Epithelial cell of prostate (primary cell): ENCODE measurements at regions not wholly inside any gene's neighbourhood (a gene's known extent, or its start where the extent isn't known, plus 50 kb on each side); places are given as distances from the start of the nearest gene placed in this dataset.
A peak's percentile ranks its signal among the peaks of the same experiment; 100 is the strongest.
"Not testable (repeated sequence)": the region's sequence is repeated elsewhere in the genome, so short reads cannot be mapped to it uniquely, and the experiment has no call there.

ENCODE experiments used
- DNase-seq: peaks from one replicate; pipeline ENCODE4 v3.0.0-alpha.2; 2011; ENCODE audit warnings: low read depth, low spot score
- H3K27ac ChIP-seq: fragments of 450-650 bp; 2 replicates; pipeline ENCODE4 v1.5.1; 2017; ENCODE audit warnings: mild to moderate bottlenecking

GRCh38 chr2:56590611-56591010 is 406.8 kb downstream of the CCDC85A start:
- DNase-seq: no peak
- H3K27ac ChIP-seq: no peak overlapping the region

GRCh38 chr2:56606086-56606485 is 422.3 kb downstream of the CCDC85A start:
- H3K27ac ChIP-seq, DNase-seq: not testable (repeated sequence)

DNA sequence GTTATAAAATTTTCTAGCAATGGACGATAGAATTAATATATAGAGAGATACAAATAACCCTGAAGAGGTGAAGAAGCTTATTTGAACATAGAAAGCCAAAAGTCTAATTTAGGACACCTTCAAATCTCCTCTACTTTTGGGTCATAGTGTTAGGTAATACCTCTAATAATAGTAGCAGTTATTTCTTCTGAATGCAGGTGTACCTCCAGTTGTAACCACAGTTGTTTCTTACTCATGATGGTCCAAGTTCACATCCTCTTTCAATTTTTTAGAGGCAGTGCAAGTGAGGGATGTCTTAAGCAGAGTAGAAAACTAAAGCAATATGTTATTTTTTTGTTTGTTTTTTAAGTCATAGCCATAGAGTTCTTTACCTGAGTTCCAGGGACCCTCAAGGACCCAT is 429.5 kb downstream of the CCDC85A start:
- DNase-seq: no peak
- no peak overlapping the region for H3K27ac ChIP-seq

DNA sequence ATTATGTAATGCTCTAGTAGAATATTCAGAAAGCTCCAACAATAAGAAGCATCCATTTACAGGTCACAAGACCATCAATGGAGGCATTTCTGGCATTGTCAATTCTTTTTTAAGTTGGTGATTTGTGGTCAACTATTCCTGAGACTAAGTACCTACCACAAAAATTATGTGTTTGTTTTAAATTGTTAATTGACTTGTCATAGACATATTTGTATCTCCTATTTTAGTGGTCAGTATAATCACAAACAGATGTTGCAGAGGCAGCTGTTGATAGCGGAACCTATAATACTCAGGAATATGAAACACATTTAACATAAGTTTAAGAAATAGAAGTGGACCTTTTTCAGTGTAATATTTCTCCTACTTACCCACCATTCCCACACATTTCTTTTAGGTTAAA is 430.1 kb downstream of the CCDC85A start:
- DNase-seq: no peak
- no peak overlapping the region for H3K27ac ChIP-seq

- H3K27ac ChIP-seq: no peak overlapping the region
Observed at GRCh38 chr2:56615760-56616159, 432.0 kb downstream of the CCDC85A start.

DNA sequence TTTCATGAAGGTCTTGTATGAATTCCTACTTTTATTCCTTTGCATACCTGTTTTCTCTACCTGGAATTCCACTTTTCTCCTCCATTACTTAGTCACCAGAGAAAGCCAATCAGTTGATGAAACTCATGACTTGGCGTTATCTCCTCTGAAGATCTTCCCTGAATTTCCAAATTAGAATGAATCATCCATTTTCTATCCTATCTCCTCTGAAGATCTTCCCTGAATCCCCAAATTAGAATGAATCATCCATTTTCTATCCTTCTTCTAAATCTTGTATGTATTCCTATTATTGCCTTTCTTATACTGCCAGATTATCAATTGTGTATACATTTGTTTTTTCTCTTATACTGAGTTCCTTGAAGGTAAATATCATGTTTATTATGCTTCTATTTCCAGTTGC is 440.4 kb downstream of the CCDC85A start:
- DNase-seq: no peak
- no peak overlapping the region for H3K27ac ChIP-seq

More at GRCh38 chr2:56615760-56616159, 432.0 kb downstream of the CCDC85A start:
- no peak for DNase-seq

GRCh38 chr2:56626927-56627326 is 443.1 kb downstream of the CCDC85A start:
- DNase-seq: no peak
- no peak overlapping the region for H3K27ac ChIP-seq

DNA sequence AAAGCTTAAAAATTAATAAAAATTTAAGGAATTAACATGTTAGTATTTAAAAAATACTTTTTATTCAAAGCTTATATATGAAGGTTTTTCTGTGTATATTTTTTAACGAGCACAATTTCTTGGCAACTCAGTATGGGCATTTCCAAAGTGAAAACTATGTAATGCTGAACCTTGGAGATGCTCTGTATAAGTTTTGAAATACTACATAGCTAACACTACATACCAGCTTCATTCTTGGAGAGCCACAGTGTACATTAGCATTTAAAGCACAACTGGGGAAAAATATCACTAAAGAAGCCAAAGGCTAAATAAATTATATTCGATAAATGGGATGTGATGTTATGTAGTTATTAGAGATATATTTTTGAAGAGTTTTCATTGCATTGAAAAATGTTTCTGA is 446.5 kb downstream of the CCDC85A start:
- H3K27ac ChIP-seq: no peak overlapping the region
- DNase-seq: no peak

DNA sequence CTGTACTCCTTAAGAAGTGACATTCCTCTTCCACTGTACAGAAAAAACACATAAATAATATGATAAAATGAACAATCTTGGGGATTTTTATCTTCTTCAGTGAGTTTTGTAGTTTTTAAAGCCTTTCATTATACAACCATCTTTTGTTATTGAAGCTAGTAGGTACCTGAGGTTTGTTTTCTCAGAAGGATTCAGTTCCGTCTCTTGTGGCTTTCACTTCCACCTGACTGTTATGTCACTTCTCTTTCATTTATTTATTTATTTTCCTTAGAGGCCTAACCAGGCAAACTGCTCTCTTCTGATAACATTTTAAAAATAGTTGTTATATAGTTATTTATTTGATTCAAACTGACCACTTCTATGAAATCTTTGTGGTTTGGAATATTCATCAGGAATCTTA is 464.2 kb downstream of the CCDC85A start:
- no peak overlapping the region for H3K27ac ChIP-seq
- no peak for DNase-seq

GRCh38 chr2:56648802-56649201 is 465.0 kb downstream of the CCDC85A start:
- DNase-seq: no peak
- H3K27ac ChIP-seq: no peak overlapping the region

- DNase-seq: peak; percentile 26
- H3K27ac ChIP-seq: no peak overlapping the region
Observed at GRCh38 chr2:56654936-56655335, 471.1 kb downstream of the CCDC85A start.

GRCh38 chr2:56656826-56657225 is 473.0 kb downstream of the CCDC85A start:
- no peak overlapping the region for H3K27ac ChIP-seq
- no peak for DNase-seq

- no peak for DNase-seq
Observed at GRCh38 chr2:56666777-56667176, 483.0 kb downstream of the CCDC85A start.

DNA sequence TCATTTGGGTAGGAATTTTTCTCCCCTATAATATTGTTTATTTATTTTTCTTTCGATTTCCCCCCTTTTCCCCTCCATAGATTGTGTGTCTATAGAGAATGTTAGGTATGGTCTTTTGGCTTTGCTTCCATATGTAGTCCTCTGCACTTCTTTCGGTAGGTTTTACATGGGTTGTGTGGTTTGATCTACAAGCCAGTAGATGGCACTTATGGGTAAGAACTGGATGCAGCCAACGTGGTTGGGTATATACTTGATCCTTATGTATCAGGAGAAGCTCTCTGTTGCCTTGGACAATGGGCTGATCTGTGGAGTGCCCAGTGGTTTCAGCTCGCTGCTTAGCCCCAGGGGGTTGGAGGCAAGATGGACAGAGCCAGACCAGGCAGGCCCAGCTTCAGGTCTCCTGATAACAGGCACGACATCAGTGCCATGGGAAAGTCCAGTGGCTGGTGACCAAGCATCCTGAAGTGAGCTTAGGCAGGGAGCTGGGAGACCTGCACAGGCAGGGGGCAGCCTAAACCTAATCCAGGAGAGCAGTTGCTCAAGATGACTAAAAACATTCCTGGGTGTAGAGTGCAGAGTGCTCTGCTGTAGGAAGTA is 488.3 kb downstream of the CCDC85A start:
- H3K27ac ChIP-seq: no peak overlapping the region
- no peak for DNase-seq

More at GRCh38 chr2:56666777-56667176, 483.0 kb downstream of the CCDC85A start:
- no peak overlapping the region for H3K27ac ChIP-seq

DNA sequence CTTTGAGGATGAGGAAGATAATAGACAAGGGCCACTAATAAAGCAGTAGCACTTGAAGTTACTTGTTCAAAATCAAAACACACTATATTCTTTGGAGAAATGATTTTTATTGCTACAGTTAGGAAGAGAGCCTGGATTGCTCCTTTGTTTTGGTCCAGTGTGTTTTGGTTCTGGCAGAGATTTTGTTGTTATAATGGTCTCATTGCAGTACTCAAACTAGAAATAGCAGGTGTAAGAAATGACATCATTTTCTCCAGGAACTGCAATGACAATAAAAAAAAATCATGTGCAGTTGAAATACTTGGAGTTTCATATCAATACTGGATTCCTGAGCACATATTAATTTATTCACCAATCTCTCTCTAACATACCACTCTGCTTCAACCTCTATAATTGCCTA is 490.3 kb downstream of the CCDC85A start:
- no peak for DNase-seq
- no peak overlapping the region for H3K27ac ChIP-seq

GRCh38 chr2:56676966-56677365 is 493.2 kb downstream of the CCDC85A start:
- DNase-seq: no peak
- H3K27ac ChIP-seq: no peak overlapping the region

GRCh38 chr2:56680971-56681631 is 497.3 kb downstream of the CCDC85A start:
- H3K27ac ChIP-seq: no peak overlapping the region
- no peak for DNase-seq

- no peak for DNase-seq
- no peak overlapping the region for H3K27ac ChIP-seq
Observed at GRCh38 chr2:56681659-56682396, 498.0 kb downstream of the CCDC85A start.

DNA sequence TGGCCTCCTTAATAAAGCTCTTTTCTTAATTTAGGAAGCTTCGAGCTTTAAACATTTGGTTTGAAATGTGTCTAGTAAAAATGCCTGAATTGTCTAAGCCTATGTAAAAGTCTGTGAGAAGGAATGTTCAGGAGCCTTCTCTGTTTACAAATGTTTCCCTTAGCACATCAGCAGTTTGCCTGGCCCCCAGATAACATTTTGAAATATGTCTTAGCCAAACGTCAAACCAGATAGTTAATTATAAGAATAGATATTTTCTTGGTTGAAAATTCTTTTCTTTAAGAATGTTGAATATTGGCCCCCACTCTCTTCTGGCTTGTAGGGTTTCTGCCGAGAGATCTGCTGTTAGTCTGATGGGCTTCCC is 498.6 kb downstream of the CCDC85A start:
- DNase-seq: no peak
- no peak overlapping the region for H3K27ac ChIP-seq

- H3K27ac ChIP-seq: no peak overlapping the region
- DNase-seq: no peak
Observed at GRCh38 chr2:56684327-56684726, 500.5 kb downstream of the CCDC85A start.

GRCh38 chr2:56685205-56685604 is 501.4 kb downstream of the CCDC85A start:
- DNase-seq: no peak
- H3K27ac ChIP-seq: no peak overlapping the region

- H3K27ac ChIP-seq: no peak overlapping the region
- DNase-seq: no peak
Observed at GRCh38 chr2:56687169-56687568, 503.4 kb downstream of the CCDC85A start.
